ENCODE measurements at regions not wholly inside any gene's neighbourhood (a gene's known extent, or its start where the extent isn't known, plus 50 kb on each side); places are given as distances from the start of the nearest gene placed in this dataset.

- TF ChIP-seq POLR2AphosphoS5 (IDR thresholded peaks at IDR 0.05; ENCODE audit: borderline replicate concordance, low read depth, low read length): no peak
- no peak for TF ChIP-seq EZH2 (IDR thresholded peaks at IDR 0.05)
- TF ChIP-seq FOXP2 (optimal IDR thresholded peaks at IDR 0.05; ENCODE audit: control extremely low read depth, extremely low read length, insufficient read depth): no peak
These were observed 60.9 kb upstream of the DEFB112 start for GRCh38 chr6:50110587-50110986.
